HL-60 (cell line): ENCODE measurements at regions not wholly inside any gene's neighbourhood (a gene's known extent, or its start where the extent isn't known, plus 50 kb on each side); places are given as distances from the start of the nearest gene placed in this dataset.

ENCODE experiments used
- DNase-seq, 2 experiments: peaks; one replicate each; pipeline ENCODE4 v3.0.0-alpha.2; 2010 to 2020; ENCODE audit warnings: low read depth in 1 of 2, low spot score in 1 of 2
- H3K27ac ChIP-seq: fragments of 250-450 bp; sonication (Bioruptor Pico); replicated peaks from 2 replicates; pipeline ENCODE4 v1.5.1; 2020; ENCODE audit warnings: mild to moderate bottlenecking, moderate library complexity
- H3K27me3 ChIP-seq: fragments of 250-450 bp; sonication (Bioruptor Pico); 2 replicates; pipeline ENCODE4 v1.5.1; 2021; ENCODE audit warnings: mild to moderate bottlenecking, moderate library complexity; ENCODE audit not compliant: insufficient read depth, poor library complexity, severe bottlenecking
- H3K4me3 ChIP-seq: replicated peaks from 2 replicates; pipeline ENCODE4 v1.5.1; 2011; ENCODE audit warnings: mild to moderate bottlenecking, control low read depth, low read length; ENCODE audit not compliant: insufficient read depth
- GABPA ChIP-seq: IDR thresholded peaks from 2 replicates; pipeline ENCODE4 v1.6.1; 2012; ENCODE audit warnings: low read depth
- POLR2AphosphoS5 ChIP-seq: IDR thresholded peaks from 2 replicates; pipeline ENCODE4 v1.6.1; 2012; ENCODE audit warnings: low read depth
- SPI1 ChIP-seq: IDR thresholded peaks from 2 replicates; pipeline ENCODE4 v1.6.1; 2012; ENCODE audit warnings: low read depth, mild to moderate bottlenecking, borderline replicate concordance
- TF ChIP-seq, protein P1 (sequence below): IDR thresholded peaks from one replicate; pipeline ENCODE4 v1.5.1; 2011; ENCODE audit warnings: low read length, control low read depth, inconsistent platforms; ENCODE audit not compliant: insufficient read depth
- TF ChIP-seq, protein P2 (sequence below): IDR thresholded peaks from 2 replicates; pipeline ENCODE4 v1.6.1; 2012; ENCODE audit warnings: low read depth; ENCODE audit not compliant: insufficient replicate concordance

GRCh38 chr2:185638771-185639170, 99.8 kb upstream of the FSIP2 start:
- DNase-seq = no peak
- TF ChIP-seq, protein P1, sequence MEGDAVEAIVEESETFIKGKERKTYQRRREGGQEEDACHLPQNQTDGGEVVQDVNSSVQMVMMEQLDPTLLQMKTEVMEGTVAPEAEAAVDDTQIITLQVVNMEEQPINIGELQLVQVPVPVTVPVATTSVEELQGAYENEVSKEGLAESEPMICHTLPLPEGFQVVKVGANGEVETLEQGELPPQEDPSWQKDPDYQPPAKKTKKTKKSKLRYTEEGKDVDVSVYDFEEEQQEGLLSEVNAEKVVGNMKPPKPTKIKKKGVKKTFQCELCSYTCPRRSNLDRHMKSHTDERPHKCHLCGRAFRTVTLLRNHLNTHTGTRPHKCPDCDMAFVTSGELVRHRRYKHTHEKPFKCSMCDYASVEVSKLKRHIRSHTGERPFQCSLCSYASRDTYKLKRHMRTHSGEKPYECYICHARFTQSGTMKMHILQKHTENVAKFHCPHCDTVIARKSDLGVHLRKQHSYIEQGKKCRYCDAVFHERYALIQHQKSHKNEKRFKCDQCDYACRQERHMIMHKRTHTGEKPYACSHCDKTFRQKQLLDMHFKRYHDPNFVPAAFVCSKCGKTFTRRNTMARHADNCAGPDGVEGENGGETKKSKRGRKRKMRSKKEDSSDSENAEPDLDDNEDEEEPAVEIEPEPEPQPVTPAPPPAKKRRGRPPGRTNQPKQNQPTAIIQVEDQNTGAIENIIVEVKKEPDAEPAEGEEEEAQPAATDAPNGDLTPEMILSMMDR = no peak
- no peak for TF ChIP-seq GABPA
- TF ChIP-seq, protein P2, sequence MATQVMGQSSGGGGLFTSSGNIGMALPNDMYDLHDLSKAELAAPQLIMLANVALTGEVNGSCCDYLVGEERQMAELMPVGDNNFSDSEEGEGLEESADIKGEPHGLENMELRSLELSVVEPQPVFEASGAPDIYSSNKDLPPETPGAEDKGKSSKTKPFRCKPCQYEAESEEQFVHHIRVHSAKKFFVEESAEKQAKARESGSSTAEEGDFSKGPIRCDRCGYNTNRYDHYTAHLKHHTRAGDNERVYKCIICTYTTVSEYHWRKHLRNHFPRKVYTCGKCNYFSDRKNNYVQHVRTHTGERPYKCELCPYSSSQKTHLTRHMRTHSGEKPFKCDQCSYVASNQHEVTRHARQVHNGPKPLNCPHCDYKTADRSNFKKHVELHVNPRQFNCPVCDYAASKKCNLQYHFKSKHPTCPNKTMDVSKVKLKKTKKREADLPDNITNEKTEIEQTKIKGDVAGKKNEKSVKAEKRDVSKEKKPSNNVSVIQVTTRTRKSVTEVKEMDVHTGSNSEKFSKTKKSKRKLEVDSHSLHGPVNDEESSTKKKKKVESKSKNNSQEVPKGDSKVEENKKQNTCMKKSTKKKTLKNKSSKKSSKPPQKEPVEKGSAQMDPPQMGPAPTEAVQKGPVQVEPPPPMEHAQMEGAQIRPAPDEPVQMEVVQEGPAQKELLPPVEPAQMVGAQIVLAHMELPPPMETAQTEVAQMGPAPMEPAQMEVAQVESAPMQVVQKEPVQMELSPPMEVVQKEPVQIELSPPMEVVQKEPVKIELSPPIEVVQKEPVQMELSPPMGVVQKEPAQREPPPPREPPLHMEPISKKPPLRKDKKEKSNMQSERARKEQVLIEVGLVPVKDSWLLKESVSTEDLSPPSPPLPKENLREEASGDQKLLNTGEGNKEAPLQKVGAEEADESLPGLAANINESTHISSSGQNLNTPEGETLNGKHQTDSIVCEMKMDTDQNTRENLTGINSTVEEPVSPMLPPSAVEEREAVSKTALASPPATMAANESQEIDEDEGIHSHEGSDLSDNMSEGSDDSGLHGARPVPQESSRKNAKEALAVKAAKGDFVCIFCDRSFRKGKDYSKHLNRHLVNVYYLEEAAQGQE = no peak
- TF ChIP-seq POLR2AphosphoS5 = no peak
- TF ChIP-seq SPI1 = no peak
- no peak overlapping the region for H3K4me3 ChIP-seq
- H3K27ac ChIP-seq = no peak overlapping the region
- no peaks in the 10 kb centered on the region for H3K27me3 ChIP-seq

- H3K4me3 ChIP-seq = no peak overlapping the region
- H3K27me3 ChIP-seq = no peaks in the 10 kb centered on the region
- TF ChIP-seq SPI1 (no peak), GABPA (no peak), POLR2AphosphoS5 (no peak)
- TF ChIP-seq, protein P2 = no peak
- TF ChIP-seq, protein P1 = no peak
- DNase-seq = no peak
- H3K27ac ChIP-seq = no peak overlapping the region
Measured at GRCh38 chr2:185640588-185640987, 98.0 kb upstream of the FSIP2 start.

GRCh38 chr2:185643434-185643833, 95.2 kb upstream of the FSIP2 start:
- H3K4me3 ChIP-seq = no peak overlapping the region
- no peak for DNase-seq
- H3K27me3 ChIP-seq = no peaks in the 10 kb centered on the region
- no peak overlapping the region for H3K27ac ChIP-seq
- TF ChIP-seq GABPA = no peak
- TF ChIP-seq, protein P1 = no peak
- no peak for TF ChIP-seq SPI1
- no peak for TF ChIP-seq POLR2AphosphoS5
- TF ChIP-seq, protein P2 = no peak
